Urinary bladder (tissue), 3 donors: ENCODE measurements at regions not wholly inside any gene's neighbourhood (a gene's known extent, or its start where the extent isn't known, plus 50 kb on each side); places are given as distances from the start of the nearest gene placed in this dataset.
"Not testable (repeated sequence)": the region's sequence is repeated elsewhere in the genome, so short reads cannot be mapped to it uniquely, and the experiment has no call there.

Experiments used
- DNase-seq: peaks from one replicate; pipeline ENCODE4 v3.0.0-alpha.2; 2015; ENCODE audit errors: extremely low spot score
- H3K27ac ChIP-seq: one replicate; pipeline ENCODE4 v1.5.1; 2013; ENCODE audit warnings: low read depth, mild to moderate bottlenecking, moderate library complexity
- H3K36me3 ChIP-seq: one replicate; pipeline ENCODE4 v1.6.1; 2013; ENCODE audit warnings: mild to moderate bottlenecking, moderate library complexity; ENCODE audit not compliant: insufficient read depth
- H3K4me1 ChIP-seq: one replicate; pipeline ENCODE4 v1.6.1; 2013; ENCODE audit warnings: mild to moderate bottlenecking, moderate library complexity; ENCODE audit not compliant: insufficient read depth
- H3K4me3 ChIP-seq: one replicate; pipeline ENCODE4 v1.5.1; 2013; ENCODE audit warnings: low read depth, low read length
- WGBS: extraction: QIAGEN DNeasy Blood & Tissue Kit; methylation state at CpG from one replicate; pipeline ENCODE4 v1.1.7; 2013; 5-methylcytosine and 5-hydroxymethylcytosine counted together
- donor health status: healthy with polysubstance abuse.
- donor health status: healthy.

DNA sequence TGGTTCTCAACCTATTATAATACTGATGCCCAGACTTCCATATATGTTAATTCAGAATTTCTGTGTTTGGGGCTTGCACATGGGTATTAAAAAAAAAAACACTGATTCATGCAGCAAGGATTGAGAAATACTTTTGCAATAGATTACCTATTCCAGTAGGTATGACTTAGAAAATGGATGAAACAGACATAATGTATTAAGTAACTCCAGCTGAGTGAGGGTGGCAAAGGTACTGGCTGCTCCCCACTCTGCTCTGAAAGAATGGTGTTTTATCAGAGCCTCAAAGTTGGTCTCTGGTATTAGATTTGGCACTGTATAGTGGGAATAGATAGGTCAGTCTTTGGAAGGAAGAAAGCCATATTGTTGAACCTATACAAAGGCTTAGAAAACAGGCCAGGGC is 234.3 kb upstream of the FOLH1 start:
- no peak overlapping the region for H3K4me3 ChIP-seq
- no peaks in the 10 kb centered on the region for H3K4me1 ChIP-seq
- no peak overlapping the region for H3K27ac ChIP-seq
- H3K36me3 ChIP-seq = no peaks in the 10 kb centered on the region
- no peak for DNase-seq

- not testable (repeated sequence) for H3K27ac ChIP-seq, H3K4me3 ChIP-seq, H3K36me3 ChIP-seq, H3K4me1 ChIP-seq, DNase-seq
These were observed 231.5 kb upstream of the FOLH1 start for GRCh38 chr11:49439901-49440300.

GRCh38 chr11:49434308-49434707 is 225.9 kb upstream of the FOLH1 start:
- H3K4me1 ChIP-seq, H3K27ac ChIP-seq, H3K36me3 ChIP-seq, DNase-seq, H3K4me3 ChIP-seq: not testable (repeated sequence)
- WGBS = 91% methylated on average over 49 of the region's 49 CpGs

DNA sequence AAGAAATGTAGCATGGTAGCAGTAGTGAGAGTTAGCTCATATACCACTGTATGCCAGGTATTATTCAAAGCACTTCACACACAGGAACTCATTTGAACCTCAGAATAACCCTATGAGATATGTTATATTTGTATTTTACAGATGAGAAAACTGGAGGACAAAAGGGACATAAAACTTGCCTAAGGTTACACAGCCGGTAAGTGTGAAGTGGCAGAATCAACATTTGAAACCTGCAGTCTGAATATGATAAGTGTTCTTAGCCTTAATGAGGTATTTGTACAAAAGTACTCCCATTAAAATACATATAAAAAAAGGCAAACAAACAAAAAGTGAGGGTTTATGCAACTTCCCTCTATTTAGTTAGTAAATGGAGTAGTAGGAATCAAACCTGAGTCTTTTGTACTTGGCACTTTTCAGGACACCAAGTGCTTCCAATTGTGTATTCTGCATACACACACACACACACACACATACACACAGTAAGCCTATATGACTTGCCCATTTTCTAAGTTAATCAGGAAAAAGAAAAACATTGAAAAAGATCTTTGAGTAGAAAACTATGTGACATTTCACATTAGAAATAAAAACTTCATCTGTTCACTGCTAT is 223.9 kb upstream of the FOLH1 start:
- Histone ChIP-seq H3K4me1 (no peaks in the 10 kb centered on the region), H3K36me3 (no peaks in the 10 kb centered on the region), H3K27ac (no peak overlapping the region), H3K4me3 (no peak overlapping the region)
- 86% methylated on average over 1 of the region's 1 CpG for WGBS
- no peak for DNase-seq

GRCh38 chr11:49424136-49424535 is 215.7 kb upstream of the FOLH1 start:
- WGBS = 61% methylated on average over 3 of the region's 3 CpGs
- H3K4me1 ChIP-seq = no peaks in the 10 kb centered on the region
- H3K36me3 ChIP-seq = no peaks in the 10 kb centered on the region
- DNase-seq = no peak
- H3K4me3 ChIP-seq = no peak overlapping the region
- H3K27ac ChIP-seq = no peak overlapping the region

GRCh38 chr11:49418877-49419276 is 210.5 kb upstream of the FOLH1 start:
- DNase-seq, H3K27ac ChIP-seq, H3K4me1 ChIP-seq, H3K4me3 ChIP-seq, H3K36me3 ChIP-seq: not testable (repeated sequence)
- 79% methylated on average over 3 of the region's 3 CpGs for WGBS

GRCh38 chr11:49405743-49406142 is 197.3 kb upstream of the FOLH1 start:
- no peak overlapping the region for H3K27ac ChIP-seq
- no peaks in the 10 kb centered on the region for H3K36me3 ChIP-seq
- H3K4me1 ChIP-seq = no peaks in the 10 kb centered on the region
- no peak overlapping the region for H3K4me3 ChIP-seq
- WGBS = 88% methylated on average over 14 of the region's 14 CpGs
- no peak for DNase-seq

- DNase-seq, H3K4me1 ChIP-seq, H3K4me3 ChIP-seq, H3K27ac ChIP-seq, H3K36me3 ChIP-seq: not testable (repeated sequence)
These were observed 187.4 kb upstream of the FOLH1 start for GRCh38 chr11:49395789-49396188.

DNA sequence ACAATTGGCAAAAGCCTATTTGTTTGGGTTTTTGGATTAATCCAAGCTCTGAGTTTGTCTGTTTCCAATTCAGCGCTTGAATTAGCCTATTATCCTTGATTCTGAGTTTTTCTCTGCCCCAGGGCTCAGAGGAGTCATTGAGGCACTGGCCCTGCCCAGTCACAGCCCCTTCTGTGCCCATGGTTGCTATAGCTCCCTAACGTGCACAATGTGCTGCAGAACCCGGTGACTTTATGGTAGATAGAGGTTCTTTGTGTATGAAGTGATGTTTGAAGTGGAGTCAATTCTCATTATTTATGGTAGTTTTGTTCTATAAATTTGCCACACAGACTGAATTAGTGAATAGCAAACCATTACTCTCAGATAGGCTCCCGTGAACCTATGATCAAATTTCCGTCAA is 182.0 kb upstream of the FOLH1 start:
- H3K27ac ChIP-seq, DNase-seq, H3K4me3 ChIP-seq, H3K36me3 ChIP-seq, H3K4me1 ChIP-seq: not testable (repeated sequence)
- 69% methylated on average over 5 of the region's 5 CpGs for WGBS

DNA sequence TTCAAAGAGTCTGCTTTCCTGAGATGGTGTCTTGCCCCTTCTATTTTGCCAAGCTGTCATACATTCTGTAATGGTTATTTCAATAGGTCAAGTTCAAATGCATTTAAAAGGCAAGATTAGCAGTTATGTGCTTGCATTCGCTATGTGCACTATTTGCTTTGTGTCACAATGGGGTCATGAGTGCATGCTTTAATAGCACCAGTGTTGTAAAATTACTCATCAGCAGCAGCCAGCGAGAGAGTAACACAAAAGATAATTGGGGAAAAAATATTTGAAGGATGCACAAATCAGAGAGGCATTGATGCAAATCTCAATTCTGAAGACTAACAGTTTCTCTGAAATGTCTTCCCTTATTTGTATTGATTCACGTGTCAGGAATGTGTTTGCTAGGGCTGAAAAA is 180.7 kb upstream of the FOLH1 start:
- WGBS = 47% methylated on average over 3 of the region's 3 CpGs
- not testable (repeated sequence) for DNase-seq, H3K4me3 ChIP-seq, H3K27ac ChIP-seq, H3K36me3 ChIP-seq, H3K4me1 ChIP-seq

DNA sequence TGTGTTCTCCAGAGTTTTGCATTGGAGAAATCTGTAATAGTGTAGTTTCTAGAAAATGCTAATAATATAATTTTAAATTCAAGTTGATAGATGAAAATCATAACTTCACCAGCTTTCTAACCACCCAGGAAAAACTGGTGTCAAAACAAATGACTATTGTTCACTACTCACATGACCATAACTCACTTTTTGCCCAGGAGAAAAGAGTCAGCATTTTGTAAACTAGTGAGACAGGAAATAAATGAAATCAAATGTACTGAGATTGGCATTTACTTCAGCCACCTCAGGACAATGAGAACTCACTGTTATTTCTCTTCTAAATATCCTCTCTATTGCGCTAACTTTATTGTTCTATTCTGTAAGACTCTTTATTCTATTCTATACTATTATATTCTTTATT is 176.0 kb upstream of the FOLH1 start:
- not testable (repeated sequence) for H3K27ac ChIP-seq, H3K4me3 ChIP-seq, H3K36me3 ChIP-seq, DNase-seq, H3K4me1 ChIP-seq
- 85% methylated on average over 1 of the region's 1 CpG for WGBS

DNA sequence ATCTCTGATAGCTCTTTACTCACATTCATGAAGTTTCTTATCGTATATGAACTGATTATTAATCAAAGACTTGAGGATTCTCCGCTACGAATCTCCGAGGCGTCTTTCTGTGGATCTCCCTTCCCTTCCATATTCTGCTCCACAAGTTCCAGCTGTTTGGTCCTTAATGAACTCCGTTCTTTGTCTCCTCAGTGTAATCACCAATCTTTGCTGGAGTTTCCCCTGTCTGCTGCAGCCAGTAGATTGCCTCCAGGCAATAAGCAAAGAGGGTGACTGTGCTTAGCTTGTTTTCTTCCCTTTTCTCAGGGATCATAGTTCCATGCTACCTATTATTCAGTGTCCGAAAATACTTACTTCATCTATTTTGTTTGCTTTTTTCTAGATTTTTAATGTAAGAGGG is 169.6 kb upstream of the FOLH1 start:
- 78% methylated on average over 7 of the region's 7 CpGs for WGBS
- Histone ChIP-seq H3K4me1 (no peaks in the 10 kb centered on the region), H3K4me3 (no peak overlapping the region), H3K27ac (no peak overlapping the region), H3K36me3 (no peaks in the 10 kb centered on the region)
- DNase-seq = no peak

- H3K4me3 ChIP-seq, H3K4me1 ChIP-seq, DNase-seq, H3K27ac ChIP-seq, H3K36me3 ChIP-seq: not testable (repeated sequence)
- 62% methylated on average over 5 of the region's 5 CpGs for WGBS
These were observed 165.5 kb upstream of the FOLH1 start for GRCh38 chr11:49373866-49374265.

GRCh38 chr11:49373385-49373784 is 165.0 kb upstream of the FOLH1 start:
- not testable (repeated sequence) for H3K4me1 ChIP-seq, H3K36me3 ChIP-seq, DNase-seq, H3K27ac ChIP-seq, H3K4me3 ChIP-seq

DNA sequence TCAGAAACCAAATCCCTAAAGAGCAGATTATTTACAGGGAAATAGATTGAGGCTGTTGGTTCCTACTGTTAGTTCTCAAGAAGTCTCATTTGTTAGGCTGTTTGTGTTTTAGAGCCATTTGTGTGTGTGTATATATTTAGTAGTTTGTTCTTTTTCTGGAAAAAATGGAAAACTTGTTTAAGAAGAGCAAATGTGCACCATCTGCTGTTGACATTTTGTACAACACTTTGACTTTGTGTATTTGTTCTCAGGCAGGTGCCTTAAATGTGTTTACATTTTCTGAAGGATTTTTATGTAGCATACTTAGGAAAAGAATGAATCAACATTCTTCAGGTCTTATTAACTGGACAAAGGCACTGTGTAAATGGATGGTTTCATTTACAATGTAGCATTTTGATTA is 163.7 kb upstream of the FOLH1 start:
- not testable (repeated sequence) for DNase-seq, H3K4me3 ChIP-seq, H3K27ac ChIP-seq, H3K4me1 ChIP-seq, H3K36me3 ChIP-seq
